SK-N-MC (cell line): ENCODE measurements at regions not wholly inside any gene's neighbourhood (a gene's known extent, or its start where the extent isn't known, plus 50 kb on each side); places are given as distances from the start of the nearest gene placed in this dataset.
"Not testable (repeated sequence)": the region's sequence is repeated elsewhere in the genome, so short reads cannot be mapped to it uniquely, and the experiment has no call there.

Source experiments
- DNase-seq: peaks from one replicate; pipeline ENCODE4 v3.0.0-alpha.2; 2011; ENCODE audit warnings: low read depth, low spot score
- H3K27ac ChIP-seq: fragments of 200-600 bp; sonication (generic); 2 replicates; pipeline ENCODE4 v1.5.1; 2016; ENCODE audit warnings: mixed run types
- H3K36me3 ChIP-seq: fragments of 200-600 bp; sonication (generic); 2 replicates; pipeline ENCODE4 v1.6.1; 2017; ENCODE audit warnings: antibody characterized with exemption, low read length, mixed read lengths; ENCODE audit not compliant: insufficient read depth
- H3K4me3 ChIP-seq: fragments of 200-600 bp; sonication (generic); 2 replicates; pipeline ENCODE4 v1.5.1; 2016
- H3K9ac ChIP-seq: fragments of 200-600 bp; sonication (generic); 2 replicates; pipeline ENCODE4 v1.8.0; 2017; ENCODE audit warnings: mixed run types, mixed read lengths; ENCODE audit not compliant: insufficient read length
- H3K9me3 ChIP-seq: fragments of 200-600 bp; sonication (generic); 2 replicates; pipeline ENCODE4 v1.6.1; 2017; ENCODE audit warnings: low read depth, mild to moderate bottlenecking, antibody characterized with exemption, low read length, moderate library complexity, mixed read lengths
- EZH2 ChIP-seq: fragments of 200-600 bp; sonication (generic); IDR thresholded peaks from one replicate; pipeline ENCODE4 v1.6.1; 2017; ENCODE audit warnings: antibody characterized with exemption
- FOXP2 ChIP-seq: optimal IDR thresholded peaks from 2 replicates; pipeline ENCODE3; 2011; ENCODE audit warnings: mild to moderate bottlenecking, moderate library complexity; ENCODE audit not compliant: insufficient read depth; ENCODE audit errors: extremely low read length, control extremely low read depth
- POLR2AphosphoS5 ChIP-seq: IDR thresholded peaks from 2 replicates; pipeline ENCODE4 v1.6.1; 2012; ENCODE audit warnings: mild to moderate bottlenecking, low read depth, low read length, borderline replicate concordance

- Histone ChIP-seq H3K9me3 (no peaks in the 10 kb centered on the region), H3K4me3 (no peak overlapping the region), H3K9ac (no peak overlapping the region), H3K27ac (no peak overlapping the region), H3K36me3 (no peaks in the 10 kb centered on the region)
- DNase-seq, result no peak
- TF ChIP-seq EZH2, result no peak
- no peak for TF ChIP-seq FOXP2
- no peak for TF ChIP-seq POLR2AphosphoS5
These were observed 773.3 kb upstream of the SLC39A10 start for GRCh38 chr2:194883711-194884110.

GRCh38 chr2:194870974-194871535 lies 786.0 kb upstream of the SLC39A10 start:
- DNase-seq, result no peak
- Histone ChIP-seq H3K27ac (no peak overlapping the region), H3K4me3 (no peak overlapping the region), H3K9ac (no peak overlapping the region), H3K9me3 (no peaks in the 10 kb centered on the region), H3K36me3 (no peaks in the 10 kb centered on the region)
- no peak for TF ChIP-seq FOXP2

- no peak overlapping the region for H3K27ac ChIP-seq
- no peak overlapping the region for H3K9ac ChIP-seq
- no peak for DNase-seq
- H3K36me3 ChIP-seq, result no peaks in the 10 kb centered on the region
- H3K9me3 ChIP-seq, result no peaks in the 10 kb centered on the region
- TF ChIP-seq POLR2AphosphoS5 (no peak), EZH2 (no peak), FOXP2 (no peak)
- H3K4me3 ChIP-seq, result no peak overlapping the region
These were observed 789.7 kb upstream of the SLC39A10 start for GRCh38 chr2:194867328-194867727.

- H3K9ac ChIP-seq, result no peak overlapping the region
- H3K27ac ChIP-seq, result no peak overlapping the region
- no peak for TF ChIP-seq EZH2
- TF ChIP-seq POLR2AphosphoS5, result no peak
- no peak for TF ChIP-seq FOXP2
- no peak for DNase-seq
- H3K36me3 ChIP-seq, result no peaks in the 10 kb centered on the region
- no peak overlapping the region for H3K4me3 ChIP-seq
- H3K9me3 ChIP-seq, result no peaks in the 10 kb centered on the region
These were observed 802.1 kb upstream of the SLC39A10 start for GRCh38 chr2:194854941-194855340.

GRCh38 chr2:194842871-194843270 lies 814.2 kb upstream of the SLC39A10 start:
- no peak for TF ChIP-seq EZH2
- no peak for TF ChIP-seq FOXP2
- TF ChIP-seq POLR2AphosphoS5, result no peak
- H3K9me3 ChIP-seq, result no peaks in the 10 kb centered on the region
- no peaks in the 10 kb centered on the region for H3K36me3 ChIP-seq
- no peak overlapping the region for H3K9ac ChIP-seq
- H3K4me3 ChIP-seq, result no peak overlapping the region
- no peak overlapping the region for H3K27ac ChIP-seq
- DNase-seq, result no peak

GRCh38 chr2:194834371-194834770 lies 822.7 kb upstream of the SLC39A10 start:
- not testable (repeated sequence) for H3K4me3 ChIP-seq, H3K9me3 ChIP-seq, H3K9ac ChIP-seq, H3K27ac ChIP-seq, H3K36me3 ChIP-seq, DNase-seq

GRCh38 chr2:194826241-194826640 lies 830.8 kb upstream of the SLC39A10 start:
- no peak overlapping the region for H3K9ac ChIP-seq
- DNase-seq, result no peak

GRCh38 chr2:194824450-194824849 lies 832.6 kb upstream of the SLC39A10 start:
- H3K9me3 ChIP-seq, result no peaks in the 10 kb centered on the region
- DNase-seq, result no peak
- H3K4me3 ChIP-seq, result no peak overlapping the region
- no peaks in the 10 kb centered on the region for H3K36me3 ChIP-seq
- TF ChIP-seq POLR2AphosphoS5 (no peak), FOXP2 (no peak)
- no peak overlapping the region for H3K27ac ChIP-seq
- no peak overlapping the region for H3K9ac ChIP-seq

More at GRCh38 chr2:194826241-194826640, 830.8 kb upstream of the SLC39A10 start:
- no peak overlapping the region for H3K27ac ChIP-seq
- H3K36me3 ChIP-seq, result no peaks in the 10 kb centered on the region
- no peak for TF ChIP-seq POLR2AphosphoS5
- TF ChIP-seq EZH2, result no peak
- TF ChIP-seq FOXP2, result no peak
- H3K9me3 ChIP-seq, result no peaks in the 10 kb centered on the region
- no peak overlapping the region for H3K4me3 ChIP-seq

GRCh38 chr2:194822657-194823056 lies 834.4 kb upstream of the SLC39A10 start:
- H3K9me3 ChIP-seq, result no peaks in the 10 kb centered on the region
- no peaks in the 10 kb centered on the region for H3K36me3 ChIP-seq
- H3K9ac ChIP-seq, result no peak overlapping the region
- no peak overlapping the region for H3K4me3 ChIP-seq
- no peak overlapping the region for H3K27ac ChIP-seq
- TF ChIP-seq POLR2AphosphoS5 (no peak), EZH2 (no peak)
- no peak for DNase-seq

GRCh38 chr2:194822097-194822496 lies 834.9 kb upstream of the SLC39A10 start:
- Histone ChIP-seq H3K4me3 (no peak overlapping the region), H3K9me3 (no peaks in the 10 kb centered on the region), H3K9ac (no peak overlapping the region), H3K27ac (no peak overlapping the region), H3K36me3 (no peaks in the 10 kb centered on the region)
- DNase-seq, result no peak
- TF ChIP-seq EZH2, result no peak
- no peak for TF ChIP-seq POLR2AphosphoS5
- TF ChIP-seq FOXP2, result no peak
